Motor neuron (in vitro differentiated cells): ENCODE measurements at regions not wholly inside any gene's neighbourhood (a gene's known extent, or its start where the extent isn't known, plus 50 kb on each side); places are given as distances from the start of the nearest gene placed in this dataset.

Source experiments
- ATAC-seq, 8 experiments: fragments of 200-7000 bp; cut with Tn5 transposase; replicated peaks in 6 of 8; 2 replicates each; pipeline ENCODE4 v1.8.0; 2021; ENCODE audit warnings: mild to moderate bottlenecking in 8 of 8, moderate library complexity in 8 of 8
- H3K27ac ChIP-seq, 2 donors: fragments of 250-450 bp; sonication (Bioruptor Pico); 2 replicates each; pipeline ENCODE4 v1.9.0; 2021; ENCODE audit warnings: antibody characterized with exemption in 2 of 2, mild to moderate bottlenecking in 2 of 2, moderate library complexity in 1 of 2
- H3K4me1 ChIP-seq, 2 donors: fragments of 250-450 bp; sonication (Bioruptor Pico); replicated peaks in 1 of 2; 2 replicates each; pipeline ENCODE4 v1.6.1; 2021; ENCODE audit warnings: antibody characterized with exemption in 2 of 2, mild to moderate bottlenecking in 2 of 2, moderate library complexity in 1 of 2
- H3K4me3 ChIP-seq, 5 donors: fragments of 250-450 bp; sonication (Bioruptor Pico); 2 replicates each; pipeline ENCODE4 v1.9.0; 2021; ENCODE audit warnings: antibody characterized with exemption in 5 of 5, mild to moderate bottlenecking in 5 of 5, moderate library complexity in 4 of 5
- WGBS, 10 experiments: fragments of 450-650 bp; shearing (Covaris generic); methylation state at CpG; one replicate each; pipeline ENCODE4 v1.0.0; 2022; 5-methylcytosine and 5-hydroxymethylcytosine counted together
- in situ Hi-C, 9 experiments: fragments of 400-800 bp; cut with MboI; loops; one replicate each; pipeline ENCODE4 v1.15.0; 2021; ENCODE audit warnings: low sequenced_read_pairs in 9 of 9, low pct_unique_long_range_greater_than_20kb in 2 of 9; ENCODE audit not compliant: unreplicated experiment in 9 of 9

- WGBS, 10 experiments: 14 to 100% (median 100%) methylated on average over 1 of the region's 1 CpG; no CpG with 5 or more reads in 3 of the 10 experiments
- in situ Hi-C loops: no loop called here
- Histone ChIP-seq H3K4me1 (no peaks in the 10 kb centered on the region), H3K27ac (no peak overlapping the region), H3K4me3 (no peak overlapping the region)
- no peak for ATAC-seq
Measured at GRCh38 chr17:52831536-52831935, 673.0 kb upstream of the CA10 start.

GRCh38 chr17:52828621-52829020 lies 670.1 kb upstream of the CA10 start:
- ATAC-seq: no peak
- Histone ChIP-seq H3K4me3 (no peak overlapping the region), H3K4me1 (no peaks in the 10 kb centered on the region), H3K27ac (no peak overlapping the region)
- in situ Hi-C loops: no loop called here
- WGBS, 10 experiments: 0 to 91% (median 61%) methylated on average over 1 to 8 of the region's 11 CpGs; no CpG with 5 or more reads in 2 of the 10 experiments

- in situ Hi-C loops: no loop called here
- no peak overlapping the region for H3K27ac ChIP-seq
- H3K4me3 ChIP-seq: no peak overlapping the region
- no peaks in the 10 kb centered on the region for H3K4me1 ChIP-seq
- ATAC-seq: no peak
- 65 to 91% methylated on average over 4 of the region's 8 CpGs; no CpG with 5 or more reads in 8 of the 10 experiments for WGBS, 10 experiments
Measured at GRCh38 chr17:52827526-52827925, 669.0 kb upstream of the CA10 start.

- no peak overlapping the region for H3K4me3 ChIP-seq
- WGBS, 10 experiments: 0 to 89% (median 69%) methylated on average over 1 to 3 of the region's 3 CpGs; no CpG with 5 or more reads in 5 of the 10 experiments
- H3K4me1 ChIP-seq: no peaks in the 10 kb centered on the region
- ATAC-seq: peak in 1 of 8 experiments; percentile 32
- H3K27ac ChIP-seq: no peak overlapping the region
- in situ Hi-C loops: no loop called here
Measured at GRCh38 chr17:52824542-52824941, 666.0 kb upstream of the CA10 start.

- Histone ChIP-seq H3K27ac (no peak overlapping the region), H3K4me3 (no peak overlapping the region), H3K4me1 (no peaks in the 10 kb centered on the region)
- no peak for ATAC-seq
- in situ Hi-C loops: no loop called here
Measured at GRCh38 chr17:52823155-52823554, 664.6 kb upstream of the CA10 start.

- H3K4me3 ChIP-seq: no peak overlapping the region
- peak in 5 of 8 experiments; percentile 54 to 98 (median 72) for ATAC-seq
- no peak overlapping the region for H3K27ac ChIP-seq
- in situ Hi-C loops: no loop called here
- WGBS, 10 experiments: 26 to 100% (median 75%) methylated on average over 1 to 6 of the region's 7 CpGs; no CpG with 5 or more reads in 1 of the 10 experiments
- peaks cover 0 to 11% of the 10 kb centered on the region in 2 donors for H3K4me1 ChIP-seq
Measured at GRCh38 chr17:52790359-52790955, 631.9 kb upstream of the CA10 start.

GRCh38 chr17:52789829-52790228 lies 631.3 kb upstream of the CA10 start:
- no peak overlapping the region for H3K4me3 ChIP-seq
- no peak overlapping the region for H3K27ac ChIP-seq
- 0 to 80% (median 33%) methylated on average over 1 to 3 of the region's 3 CpGs; no CpG with 5 or more reads in 1 of the 10 experiments for WGBS, 10 experiments
- ATAC-seq: no peak
- in situ Hi-C loops: no loop called here
- peaks cover 0 to 11% of the 10 kb centered on the region in 2 donors for H3K4me1 ChIP-seq

GRCh38 chr17:52776234-52776633 lies 617.7 kb upstream of the CA10 start:
- peak in 4 of 8 experiments; percentile 34 to 61 (median 41) for ATAC-seq
- peaks cover 0 to 6% of the 10 kb centered on the region in 2 donors for H3K4me1 ChIP-seq
- in situ Hi-C loops: no loop called here
- WGBS, 10 experiments: 0 to 28% (median 6%) methylated on average over 1 to 4 of the region's 4 CpGs; no CpG with 5 or more reads in 1 of the 10 experiments
- H3K4me3 ChIP-seq: no peak overlapping the region
- H3K27ac ChIP-seq: no peak overlapping the region

GRCh38 chr17:52762794-52763167 lies 604.3 kb upstream of the CA10 start:
- H3K4me3 ChIP-seq: no peak overlapping the region
- in situ Hi-C loops: no loop called here
- H3K27ac ChIP-seq: no peak overlapping the region
- no peak for ATAC-seq
- 0 to 100% (median 60%) methylated on average over 1 of the region's 1 CpG; no CpG with 5 or more reads in 5 of the 10 experiments for WGBS, 10 experiments
- H3K4me1 ChIP-seq: no peaks in the 10 kb centered on the region

GRCh38 chr17:52762147-52762793 lies 603.8 kb upstream of the CA10 start:
- ATAC-seq: no peak
- in situ Hi-C loops: no loop called here
- 0 to 100% (median 59%) methylated on average over 1 to 4 of the region's 5 CpGs; no CpG with 5 or more reads in 2 of the 10 experiments for WGBS, 10 experiments
- Histone ChIP-seq H3K4me1 (no peaks in the 10 kb centered on the region), H3K4me3 (no peak overlapping the region), H3K27ac (no peak overlapping the region)

GRCh38 chr17:52759864-52760263 lies 601.4 kb upstream of the CA10 start:
- ATAC-seq: no peak
- WGBS, 10 experiments: 29 to 100% (median 93%) methylated on average over 1 to 3 of the region's 3 CpGs; no CpG with 5 or more reads in 1 of the 10 experiments

GRCh38 chr17:52758481-52758880 lies 600.0 kb upstream of the CA10 start:
- H3K4me3 ChIP-seq: no peak overlapping the region
- in situ Hi-C loops: no loop called here
- no peak for ATAC-seq
- no peak overlapping the region for H3K27ac ChIP-seq
- no peaks in the 10 kb centered on the region for H3K4me1 ChIP-seq
- 0 to 83% (median 46%) methylated on average over 1 of the region's 1 CpG for WGBS, 10 experiments

More at GRCh38 chr17:52759864-52760263, 601.4 kb upstream of the CA10 start:
- no peak overlapping the region for H3K27ac ChIP-seq
- H3K4me3 ChIP-seq: no peak overlapping the region
- in situ Hi-C loops: no loop called here
- H3K4me1 ChIP-seq: no peaks in the 10 kb centered on the region

- in situ Hi-C loops: no loop called here
- no peaks in the 10 kb centered on the region for H3K4me1 ChIP-seq
Measured at GRCh38 chr17:52756746-52757145, 598.2 kb upstream of the CA10 start.

GRCh38 chr17:52754838-52755237 lies 596.3 kb upstream of the CA10 start:
- in situ Hi-C loops: no loop called here
- WGBS, 10 experiments: 3 to 95% (median 78%) methylated on average over 2 to 4 of the region's 4 CpGs
- H3K4me3 ChIP-seq: no peak overlapping the region
- H3K27ac ChIP-seq: no peak overlapping the region
- H3K4me1 ChIP-seq: no peaks in the 10 kb centered on the region
- no peak for ATAC-seq

More at GRCh38 chr17:52756746-52757145, 598.2 kb upstream of the CA10 start:
- Histone ChIP-seq H3K27ac (no peak overlapping the region), H3K4me3 (no peak overlapping the region)
- no peak for ATAC-seq
